ENCODE measurements at regions not wholly inside any gene's neighbourhood (a gene's known extent, or its start where the extent isn't known, plus 50 kb on each side); places are given as distances from the start of the nearest gene placed in this dataset.
"Not testable (repeated sequence)": the region's sequence is repeated elsewhere in the genome, so short reads cannot be mapped to it uniquely, and the experiment has no call there.

GRCh38 chr3:72161285-72161684 lies 376.3 kb upstream of the PROK2 start:
- not testable (repeated sequence) for TF ChIP-seq POLR2AphosphoS5 (IDR thresholded peaks at IDR 0.05; ENCODE audit: low read depth); EZH2 (IDR thresholded peaks at IDR 0.05; ENCODE audit: low read depth, unreplicated experiment); CTCF (conservative IDR thresholded peaks at IDR 0.05; ENCODE audit: low read depth in 2 of 2); EZH2phosphoT487 (IDR thresholded peaks at IDR 0.05; ENCODE audit: unreplicated experiment); ZNF331 (CRISPR knock-in tag; IDR thresholded peaks at IDR 0.05; ENCODE audit: low read depth); REST (IDR thresholded peaks at IDR 0.05; ENCODE audit: unreplicated experiment); ETS1 (IDR thresholded peaks at IDR 0.05); CREB1 (CRISPR knock-in tag; IDR thresholded peaks at IDR 0.05; ENCODE audit: low read depth); STAT1 (IDR thresholded peaks at IDR 0.05; ENCODE audit: unreplicated experiment); NANOG (IDR thresholded peaks at IDR 0.05; ENCODE audit: borderline replicate concordance); ZNF462 (CRISPR knock-in tag; IDR thresholded peaks at IDR 0.05); JUNB (IDR thresholded peaks at IDR 0.05; ENCODE audit: unreplicated experiment); ZNF114 (CRISPR knock-in tag; IDR thresholded peaks at IDR 0.05)
